ENCODE measurements at regions not wholly inside any gene's neighbourhood (a gene's known extent, or its start where the extent isn't known, plus 50 kb on each side); places are given as distances from the start of the nearest gene placed in this dataset.

DNA sequence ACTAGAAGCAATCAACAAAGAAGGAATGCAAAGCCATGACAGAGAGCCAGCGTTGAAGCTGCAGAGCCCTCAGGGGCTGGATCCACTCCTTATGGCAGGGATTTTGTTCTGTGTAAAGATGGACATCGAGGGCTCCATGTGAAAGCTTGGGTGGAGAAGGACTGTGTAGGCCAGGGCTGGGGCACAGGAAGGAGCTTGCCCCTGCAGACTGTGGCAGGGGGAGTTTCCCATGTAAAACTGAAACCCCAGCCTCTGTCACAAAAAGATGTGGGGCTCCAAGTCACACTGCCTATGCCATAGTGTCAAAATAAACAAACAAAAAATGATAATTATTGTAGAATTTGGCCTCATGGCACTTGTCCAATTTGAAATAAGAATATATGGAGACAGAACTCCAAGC is 408.7 kb upstream of the HS6ST1 start (continued):
- TF ChIP-seq ZNF232 (CRISPR knock-in tag; IDR thresholded peaks at IDR 0.05; ENCODE audit: borderline replicate concordance) (no peak), RBFOX2 (IDR thresholded peaks at IDR 0.05; ENCODE audit: low read depth, low read length) (no peak), ZBTB20 (CRISPR knock-in tag; IDR thresholded peaks at IDR 0.05; ENCODE audit: borderline replicate concordance, low read depth) (no peak), RNF2 (conservative IDR thresholded peaks at IDR 0.05; ENCODE audit: low read depth) (no peak), NR1H2 (CRISPR knock-in tag; IDR thresholded peaks at IDR 0.05; ENCODE audit: borderline replicate concordance, low read depth) (no peak), MZF1 (CRISPR knock-in tag; IDR thresholded peaks at IDR 0.05; ENCODE audit: borderline replicate concordance) (no peak)

DNA sequence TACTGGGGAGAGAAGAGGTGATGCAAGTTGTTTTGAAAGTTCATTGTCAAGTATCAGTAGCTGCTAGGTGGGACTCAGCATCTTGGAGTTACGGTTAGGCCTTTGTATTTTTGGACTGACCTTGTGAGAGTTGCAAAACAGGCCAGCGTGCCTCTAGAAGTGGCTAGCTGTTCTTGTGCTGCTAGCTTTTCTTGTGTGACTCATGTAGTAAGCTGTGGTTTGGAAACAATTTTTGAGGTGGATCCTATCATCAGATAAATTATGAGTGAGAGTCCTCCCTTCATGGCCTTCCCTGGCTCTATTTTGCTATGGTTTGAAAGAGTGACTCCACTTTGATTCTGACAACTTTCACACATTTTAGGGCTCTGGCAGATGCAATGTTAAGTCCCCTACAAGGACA is 409.2 kb upstream of the HS6ST1 start:
- no peak for ATAC-seq
- TF ChIP-seq GABPA (IDR thresholded peaks at IDR 0.05; ENCODE audit: low read depth, low read length) (no peak), GABPA (CRISPR knock-in tag; IDR thresholded peaks at IDR 0.05; ENCODE audit: low read depth) (no peak), DNMT1 (CRISPR knock-in tag; IDR thresholded peaks at IDR 0.05) (no peak), HOXA5 (CRISPR knock-in tag; IDR thresholded peaks at IDR 0.05) (no peak), ZNF317 (CRISPR knock-in tag; IDR thresholded peaks at IDR 0.05) (no peak), GATAD2A (CRISPR knock-in tag; IDR thresholded peaks at IDR 0.05) (no peak), TCF7 (IDR thresholded peaks at IDR 0.05; ENCODE audit: low read depth) (no peak)
- TF ChIP-seq, protein P1, sequence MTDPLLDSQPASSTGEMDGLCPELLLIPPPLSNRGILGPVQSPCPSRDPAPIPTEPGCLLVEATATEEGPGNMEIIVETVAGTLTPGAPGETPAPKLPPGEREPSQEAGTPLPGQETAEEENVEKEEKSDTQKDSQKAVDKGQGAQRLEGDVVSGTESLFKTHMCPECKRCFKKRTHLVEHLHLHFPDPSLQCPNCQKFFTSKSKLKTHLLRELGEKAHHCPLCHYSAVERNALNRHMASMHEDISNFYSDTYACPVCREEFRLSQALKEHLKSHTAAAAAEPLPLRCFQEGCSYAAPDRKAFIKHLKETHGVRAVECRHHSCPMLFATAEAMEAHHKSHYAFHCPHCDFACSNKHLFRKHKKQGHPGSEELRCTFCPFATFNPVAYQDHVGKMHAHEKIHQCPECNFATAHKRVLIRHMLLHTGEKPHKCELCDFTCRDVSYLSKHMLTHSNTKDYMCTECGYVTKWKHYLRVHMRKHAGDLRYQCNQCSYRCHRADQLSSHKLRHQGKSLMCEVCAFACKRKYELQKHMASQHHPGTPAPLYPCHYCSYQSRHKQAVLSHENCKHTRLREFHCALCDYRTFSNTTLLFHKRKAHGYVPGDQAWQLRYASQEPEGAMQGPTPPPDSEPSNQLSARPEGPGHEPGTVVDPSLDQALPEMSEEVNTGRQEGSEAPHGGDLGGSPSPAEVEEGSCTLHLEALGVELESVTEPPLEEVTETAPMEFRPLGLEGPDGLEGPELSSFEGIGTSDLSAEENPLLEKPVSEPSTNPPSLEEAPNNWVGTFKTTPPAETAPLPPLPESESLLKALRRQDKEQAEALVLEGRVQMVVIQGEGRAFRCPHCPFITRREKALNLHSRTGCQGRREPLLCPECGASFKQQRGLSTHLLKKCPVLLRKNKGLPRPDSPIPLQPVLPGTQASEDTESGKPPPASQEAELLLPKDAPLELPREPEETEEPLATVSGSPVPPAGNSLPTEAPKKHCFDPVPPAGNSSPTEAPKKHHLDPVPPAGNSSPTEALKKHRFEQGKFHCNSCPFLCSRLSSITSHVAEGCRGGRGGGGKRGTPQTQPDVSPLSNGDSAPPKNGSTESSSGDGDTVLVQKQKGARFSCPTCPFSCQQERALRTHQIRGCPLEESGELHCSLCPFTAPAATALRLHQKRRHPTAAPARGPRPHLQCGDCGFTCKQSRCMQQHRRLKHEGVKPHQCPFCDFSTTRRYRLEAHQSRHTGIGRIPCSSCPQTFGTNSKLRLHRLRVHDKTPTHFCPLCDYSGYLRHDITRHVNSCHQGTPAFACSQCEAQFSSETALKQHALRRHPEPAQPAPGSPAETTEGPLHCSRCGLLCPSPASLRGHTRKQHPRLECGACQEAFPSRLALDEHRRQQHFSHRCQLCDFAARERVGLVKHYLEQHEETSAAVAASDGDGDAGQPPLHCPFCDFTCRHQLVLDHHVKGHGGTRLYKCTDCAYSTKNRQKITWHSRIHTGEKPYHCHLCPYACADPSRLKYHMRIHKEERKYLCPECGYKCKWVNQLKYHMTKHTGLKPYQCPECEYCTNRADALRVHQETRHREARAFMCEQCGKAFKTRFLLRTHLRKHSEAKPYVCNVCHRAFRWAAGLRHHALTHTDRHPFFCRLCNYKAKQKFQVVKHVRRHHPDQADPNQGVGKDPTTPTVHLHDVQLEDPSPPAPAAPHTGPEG (CRISPR knock-in tag; IDR thresholded peaks at IDR 0.05), result no peak
- TF ChIP-seq, protein P2, sequence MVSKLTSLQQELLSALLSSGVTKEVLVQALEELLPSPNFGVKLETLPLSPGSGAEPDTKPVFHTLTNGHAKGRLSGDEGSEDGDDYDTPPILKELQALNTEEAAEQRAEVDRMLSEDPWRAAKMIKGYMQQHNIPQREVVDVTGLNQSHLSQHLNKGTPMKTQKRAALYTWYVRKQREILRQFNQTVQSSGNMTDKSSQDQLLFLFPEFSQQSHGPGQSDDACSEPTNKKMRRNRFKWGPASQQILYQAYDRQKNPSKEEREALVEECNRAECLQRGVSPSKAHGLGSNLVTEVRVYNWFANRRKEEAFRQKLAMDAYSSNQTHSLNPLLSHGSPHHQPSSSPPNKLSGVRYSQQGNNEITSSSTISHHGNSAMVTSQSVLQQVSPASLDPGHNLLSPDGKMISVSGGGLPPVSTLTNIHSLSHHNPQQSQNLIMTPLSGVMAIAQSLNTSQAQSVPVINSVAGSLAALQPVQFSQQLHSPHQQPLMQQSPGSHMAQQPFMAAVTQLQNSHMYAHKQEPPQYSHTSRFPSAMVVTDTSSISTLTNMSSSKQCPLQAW (CRISPR knock-in tag; IDR thresholded peaks at IDR 0.05), result no peak
- TF ChIP-seq, protein P3, sequence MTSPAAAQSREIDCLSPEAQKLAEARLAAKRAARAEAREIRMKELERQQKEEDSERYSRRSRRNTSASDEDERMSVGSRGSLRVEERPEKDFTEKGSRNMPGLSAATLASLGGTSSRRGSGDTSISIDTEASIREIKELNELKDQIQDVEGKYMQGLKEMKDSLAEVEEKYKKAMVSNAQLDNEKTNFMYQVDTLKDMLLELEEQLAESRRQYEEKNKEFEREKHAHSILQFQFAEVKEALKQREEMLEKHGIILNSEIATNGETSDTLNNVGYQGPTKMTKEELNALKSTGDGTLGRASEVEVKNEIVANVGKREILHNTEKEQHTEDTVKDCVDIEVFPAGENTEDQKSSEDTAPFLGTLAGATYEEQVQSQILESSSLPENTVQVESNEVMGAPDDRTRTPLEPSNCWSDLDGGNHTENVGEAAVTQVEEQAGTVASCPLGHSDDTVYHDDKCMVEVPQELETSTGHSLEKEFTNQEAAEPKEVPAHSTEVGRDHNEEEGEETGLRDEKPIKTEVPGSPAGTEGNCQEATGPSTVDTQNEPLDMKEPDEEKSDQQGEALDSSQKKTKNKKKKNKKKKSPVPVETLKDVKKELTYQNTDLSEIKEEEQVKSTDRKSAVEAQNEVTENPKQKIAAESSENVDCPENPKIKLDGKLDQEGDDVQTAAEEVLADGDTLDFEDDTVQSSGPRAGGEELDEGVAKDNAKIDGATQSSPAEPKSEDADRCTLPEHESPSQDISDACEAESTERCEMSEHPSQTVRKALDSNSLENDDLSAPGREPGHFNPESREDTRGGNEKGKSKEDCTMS (CRISPR knock-in tag; conservative IDR thresholded peaks at IDR 0.05), result no peak

More for the DNA sequence above, 409.2 kb upstream of the HS6ST1 start:
- H3K27ac ChIP-seq (ENCODE audit: extremely low read length, insufficient read depth, low read length), result no peak overlapping the region
- no peaks in the 10 kb centered on the region for H3K9me3 ChIP-seq (ENCODE audit: low read length)
- FAIRE-seq (no peak), DNase-seq (ENCODE audit: low spot score) (no peak)
- no peak overlapping the region for H3K4me2 ChIP-seq (ENCODE audit: low read depth, low read length)
- H2AFZ ChIP-seq (ENCODE audit: low read length), result no peak overlapping the region
- H3K4me3 ChIP-seq (replicated peaks in 1 of 3; ENCODE audit: insufficient read depth in 1 of 3, low read depth in 2 of 3, low read length in 3 of 3), result no peak overlapping the region
- no TSS peak for BruUV-seq (replicated peaks)
- ChIA-PET CTCF (ENCODE audit: low intra/inter-chr PET ratio, low total read pairs) (no interaction called here), POLR2A (no interaction called here)
- 4% methylated on average over 2 of the region's 2 CpGs for WGBS (ENCODE audit: low lambda C conversion rate)
- H3K4me1 ChIP-seq (ENCODE audit: insufficient read depth, low read length), result no peaks in the 10 kb centered on the region
- intact Hi-C loops (cut with micrococcal nuclease; ENCODE audit: unreplicated experiment), result loop anchor here (5.0 kb wide), 1 partner anchor 731 kb away; no protein-coding TSS in a partner anchor
- H3K9ac ChIP-seq (ENCODE audit: insufficient read depth, low read depth, low read length), result no peak overlapping the region
- H3K36me3 ChIP-seq (replicated peaks in 1 of 2; ENCODE audit: control insufficient read depth in 1 of 2, insufficient read depth in 2 of 2, low read length in 2 of 2), result no peaks in the 10 kb centered on the region
- in situ Hi-C loops (cut with HindIII; ENCODE audit: extremely low pct_ligation_motif_present, low pct_unique_long_range_greater_than_20kb), result loop anchor here (25.0 kb wide), 1 partner anchor 666 kb away; no protein-coding TSS in a partner anchor
- H3K79me2 ChIP-seq (ENCODE audit: insufficient read depth, low read length), result no peaks in the 10 kb centered on the region
- H4K20me1 ChIP-seq (ENCODE audit: insufficient read depth, low read length), result no peaks in the 10 kb centered on the region
- peaks cover 0 to 10% of the 10 kb centered on the region in 2 experiments; a peak in 1 of 5 replicates for H3K27me3 ChIP-seq (ENCODE audit: control insufficient read depth in 1 of 2, insufficient read depth in 2 of 2, low read length in 2 of 2)
